ENCODE measurements at regions not wholly inside any gene's neighbourhood (a gene's known extent, or its start where the extent isn't known, plus 50 kb on each side); places are given as distances from the start of the nearest gene placed in this dataset.

GRCh38 chr15:95375281-95375680 is 955.2 kb upstream of the NR2F2 start:
- no peak for DNase-seq (ENCODE audit: low read depth in 2 of 2)
- no peaks in the 10 kb centered on the region for H3K4me1 ChIP-seq (ENCODE audit: control insufficient read depth, extremely low read depth, insufficient read depth, low read length)
- no peak overlapping the region for H2AFZ ChIP-seq (ENCODE audit: low read length)
- no peak overlapping the region for H3K9ac ChIP-seq (ENCODE audit: insufficient read depth, low read length)
- H3K27ac ChIP-seq (ENCODE audit: insufficient read depth, low read length), result no peak overlapping the region
- no peaks in the 10 kb centered on the region for H3K27me3 ChIP-seq (ENCODE audit: control insufficient read depth, insufficient read depth, low read length)
- no peaks in the 10 kb centered on the region for H3K9me3 ChIP-seq (ENCODE audit: control insufficient read depth, insufficient read depth, low read depth, low read length)
- no peaks in the 10 kb centered on the region for H3K79me2 ChIP-seq (ENCODE audit: control insufficient read depth, insufficient read depth, low read length)
- no peak overlapping the region for H3K4me2 ChIP-seq (ENCODE audit: extremely low read depth, insufficient read depth, low read length)
- H4K20me1 ChIP-seq (ENCODE audit: control insufficient read depth, extremely low read depth, insufficient read depth, low read length), result no peaks in the 10 kb centered on the region
- TF ChIP-seq EZH2 (IDR thresholded peaks at IDR 0.05; ENCODE audit: low read length, missing control alignments), result no peak
- TF ChIP-seq CTCF (conservative IDR thresholded peaks at IDR 0.05 in 1 of 2, IDR thresholded peaks at IDR 0.05 in 1 of 2; ENCODE audit: low read depth in 1 of 2, low read length in 2 of 2), result no peak
- H3K4me3 ChIP-seq (replicated peaks in 1 of 4; ENCODE audit: control extremely low read depth in 1 of 4, insufficient read depth in 1 of 4, low read depth in 3 of 4, low read length in 4 of 4), result no peak overlapping the region
- no peaks in the 10 kb centered on the region for H3K36me3 ChIP-seq (ENCODE audit: control insufficient read depth, insufficient read depth, low read length)

- H3K36me3 ChIP-seq (ENCODE audit: control insufficient read depth, insufficient read depth, low read length), result no peaks in the 10 kb centered on the region
- DNase-seq (ENCODE audit: low read depth in 2 of 2), result peak in 1 of 2 donors; percentile 95
- H4K20me1 ChIP-seq (ENCODE audit: control insufficient read depth, extremely low read depth, insufficient read depth, low read length), result no peaks in the 10 kb centered on the region
- TF ChIP-seq EZH2 (IDR thresholded peaks at IDR 0.05; ENCODE audit: low read length, missing control alignments) (no peak), CTCF (conservative IDR thresholded peaks at IDR 0.05 in 1 of 2, IDR thresholded peaks at IDR 0.05 in 1 of 2; ENCODE audit: low read depth in 1 of 2, low read length in 2 of 2) (no peak)
- no peaks in the 10 kb centered on the region for H3K79me2 ChIP-seq (ENCODE audit: control insufficient read depth, insufficient read depth, low read length)
- H3K9ac ChIP-seq (ENCODE audit: insufficient read depth, low read length), result no peak overlapping the region
- no peaks in the 10 kb centered on the region for H3K9me3 ChIP-seq (ENCODE audit: control insufficient read depth, insufficient read depth, low read depth, low read length)
- H3K27ac ChIP-seq (ENCODE audit: insufficient read depth, low read length), result no peak overlapping the region
- no peaks in the 10 kb centered on the region for H3K4me1 ChIP-seq (ENCODE audit: control insufficient read depth, extremely low read depth, insufficient read depth, low read length)
- H3K27me3 ChIP-seq (ENCODE audit: control insufficient read depth, insufficient read depth, low read length), result no peaks in the 10 kb centered on the region
- peak overlapping the region; percentile 12 for H2AFZ ChIP-seq (ENCODE audit: low read length)
- H3K4me2 ChIP-seq (ENCODE audit: extremely low read depth, insufficient read depth, low read length), result no peak overlapping the region
- H3K4me3 ChIP-seq (replicated peaks in 1 of 4; ENCODE audit: control extremely low read depth in 1 of 4, insufficient read depth in 1 of 4, low read depth in 3 of 4, low read length in 4 of 4), result no peak overlapping the region
Observed at GRCh38 chr15:95377258-95377852, 953.1 kb upstream of the NR2F2 start.

GRCh38 chr15:95394186-95395067 is 936.1 kb upstream of the NR2F2 start:
- peak overlapping the region; percentile 69 for H3K4me2 ChIP-seq (ENCODE audit: extremely low read depth, insufficient read depth, low read length)
- H3K27ac ChIP-seq (ENCODE audit: insufficient read depth, low read length), result peak overlapping the region; percentile 34

More at GRCh38 chr15:95394186-95395067, 936.1 kb upstream of the NR2F2 start:
- H3K4me1 ChIP-seq (ENCODE audit: control insufficient read depth, extremely low read depth, insufficient read depth, low read length), result peaks cover 2% of the 10 kb centered on the region
- H3K36me3 ChIP-seq (ENCODE audit: control insufficient read depth, insufficient read depth, low read length), result no peaks in the 10 kb centered on the region
- no peak overlapping the region for H3K9ac ChIP-seq (ENCODE audit: insufficient read depth, low read length)
- no peaks in the 10 kb centered on the region for H3K79me2 ChIP-seq (ENCODE audit: control insufficient read depth, insufficient read depth, low read length)
- H2AFZ ChIP-seq (ENCODE audit: low read length), result peak overlapping the region; percentile 9
- H3K4me3 ChIP-seq (replicated peaks in 1 of 4; ENCODE audit: control extremely low read depth in 1 of 4, insufficient read depth in 1 of 4, low read depth in 3 of 4, low read length in 4 of 4), result peak overlapping the region in 1 of 4 experiments; percentile 4
- TF ChIP-seq CTCF (conservative IDR thresholded peaks at IDR 0.05 in 1 of 2, IDR thresholded peaks at IDR 0.05 in 1 of 2; ENCODE audit: low read depth in 1 of 2, low read length in 2 of 2) (no peak), EZH2 (IDR thresholded peaks at IDR 0.05; ENCODE audit: low read length, missing control alignments) (no peak)
- no peaks in the 10 kb centered on the region for H3K9me3 ChIP-seq (ENCODE audit: control insufficient read depth, insufficient read depth, low read depth, low read length)
- peak; percentile 70 to 82 for DNase-seq (ENCODE audit: low read depth in 2 of 2)
- H3K27me3 ChIP-seq (ENCODE audit: control insufficient read depth, insufficient read depth, low read length), result no peaks in the 10 kb centered on the region
- no peaks in the 10 kb centered on the region for H4K20me1 ChIP-seq (ENCODE audit: control insufficient read depth, extremely low read depth, insufficient read depth, low read length)

Measured in fibroblast of lung (primary cell).